Stimulated activated CD8-positive, alpha-beta memory T cell treated with anti-CD3 and anti-CD28 coated beads, Interleukin-2, amount 100 ng/mL, for 1 hour (primary cell): ENCODE measurements at regions not wholly inside any gene's neighbourhood (a gene's known extent, or its start where the extent isn't known, plus 50 kb on each side); places are given as distances from the start of the nearest gene placed in this dataset.
A peak's percentile ranks its signal among the peaks of the same experiment; 100 is the strongest.

Experiments
- DNase-seq, 2 donors: peaks; one replicate each; pipeline ENCODE4 v3.0.0-alpha.2; 2020; ENCODE audit warnings: low read depth in 2 of 2

GRCh38 chr15:70473581-70474370, 289.6 kb downstream of the UACA start:
- DNase-seq, result no peak

- no peak for DNase-seq
These were observed 291.8 kb downstream of the UACA start for GRCh38 chr15:70471517-70471916.

- DNase-seq, result no peak
These were observed 292.7 kb downstream of the UACA start for GRCh38 chr15:70470556-70471191.

GRCh38 chr15:70469651-70470555, 293.5 kb downstream of the UACA start:
- no peak for DNase-seq

- no peak for DNase-seq
These were observed 294.2 kb downstream of the UACA start for GRCh38 chr15:70469182-70469581.

- no peak for DNase-seq
These were observed 296.3 kb downstream of the UACA start for GRCh38 chr15:70466895-70467529.

- no peak for DNase-seq
These were observed 297.1 kb downstream of the UACA start for GRCh38 chr15:70466305-70466704.

GRCh38 chr15:70465812-70466211, 297.5 kb downstream of the UACA start:
- DNase-seq, result no peak

GRCh38 chr15:70463453-70463834, 299.9 kb downstream of the UACA start:
- DNase-seq, result no peak

- no peak for DNase-seq
These were observed 301.4 kb downstream of the UACA start for GRCh38 chr15:70461992-70462391.

- no peak for DNase-seq
These were observed 302.3 kb downstream of the UACA start for GRCh38 chr15:70461017-70461416.

GRCh38 chr15:70459312-70459711, 304.0 kb downstream of the UACA start:
- DNase-seq, result no peak

- no peak for DNase-seq
These were observed 309.6 kb downstream of the UACA start for GRCh38 chr15:70453766-70454165.

GRCh38 chr15:70453238-70453637, 310.1 kb downstream of the UACA start:
- no peak for DNase-seq

GRCh38 chr15:70451821-70452653, 311.3 kb downstream of the UACA start:
- DNase-seq, result peak in 1 of 2 donors; percentile 16

- DNase-seq, result no peak
These were observed 313.3 kb downstream of the UACA start for GRCh38 chr15:70450142-70450443.

GRCh38 chr15:70449311-70450141, 313.8 kb downstream of the UACA start:
- no peak for DNase-seq

- DNase-seq, result peak; percentile 19 to 36
These were observed 315.2 kb downstream of the UACA start for GRCh38 chr15:70447928-70448698.

GRCh38 chr15:70447521-70447920, 315.8 kb downstream of the UACA start:
- no peak for DNase-seq

- no peak for DNase-seq
These were observed 316.3 kb downstream of the UACA start for GRCh38 chr15:70447081-70447480.
